A549 (cell line): ENCODE measurements at regions not wholly inside any gene's neighbourhood (a gene's known extent, or its start where the extent isn't known, plus 50 kb on each side); places are given as distances from the start of the nearest gene placed in this dataset.

Experiments used
- CHD4 ChIP-seq: fragments of 200-600 bp; sonication (generic); IDR thresholded peaks from 2 replicates; pipeline ENCODE4 v1.6.1; 2016; ENCODE audit warnings: antibody characterized with exemption, mild to moderate bottlenecking, borderline replicate concordance
- CTCF ChIP-seq: fragments of >200 bp; sonication (Bioruptor Twin); formaldehyde crosslinking; IDR thresholded peaks from 3 replicates; pipeline ENCODE4 v1.5.1; 2016
- EP300 ChIP-seq, 2 experiments: fragments of >200 bp; sonication (Bioruptor Twin); formaldehyde crosslinking; IDR thresholded peaks; 2 replicates in 1 of 2; 3 replicates in 1 of 2; pipeline ENCODE4 v1.6.1; 2016 to 2017
- FOSL2 ChIP-seq, 2 experiments: fragments of 450-650 bp in 1 of 2; fragments of >200 bp in 1 of 2; sonication (Bioruptor Twin) in 1 of 2; formaldehyde crosslinking; IDR thresholded peaks; 2 replicates each; pipeline versions ENCODE4 v1.5.0 to v1.6.1; 2016 to 2020; ENCODE audit warnings: mild to moderate bottlenecking in 1 of 2, moderate library complexity in 1 of 2
- MAX ChIP-seq: IDR thresholded peaks from 2 replicates; pipeline ENCODE4 v1.6.1; 2012
- RFX5 ChIP-seq: fragments of 450-650 bp; IDR thresholded peaks from 2 replicates; pipeline ENCODE4 v1.7.1; 2014; ENCODE audit warnings: antibody characterized with exemption, mild to moderate bottlenecking, moderate library complexity
- RNF2 ChIP-seq: fragments of 200-600 bp; sonication (generic); IDR thresholded peaks from 2 replicates; pipeline ENCODE4 v1.6.1; 2016; ENCODE audit warnings: low read depth, mild to moderate bottlenecking, antibody characterized with exemption, moderate library complexity, borderline replicate concordance

- TF ChIP-seq RFX5 = no peak
- no peak for TF ChIP-seq MAX
- TF ChIP-seq CTCF = no peak
- TF ChIP-seq FOSL2 (IDR thresholded peaks at IDR 0.05) = no peak
- TF ChIP-seq FOSL2 (CRISPR knock-in tag; IDR thresholded peaks at IDR 0.05) = no peak
- TF ChIP-seq CHD4 = no peak
- no peak for TF ChIP-seq EP300 (IDR thresholded peaks at IDR 0.05)
- TF ChIP-seq RNF2 = no peak
Observed at GRCh38 chr4:45423896-45424295, 697.5 kb upstream of the GNPDA2 start.
